GM18511 (cell line): ENCODE measurements at regions not wholly inside any gene's neighbourhood (a gene's known extent, or its start where the extent isn't known, plus 50 kb on each side); places are given as distances from the start of the nearest gene placed in this dataset.

Experiments used
- ATAC-seq: cut with Tn5 transposase; IDR thresholded peaks from one replicate; pipeline ENCODE4 v1.9.1; 2021; ENCODE audit warnings: mild to moderate bottlenecking, moderate library complexity; ENCODE audit not compliant: unreplicated experiment

GRCh38 chr13:76153239-76153638, 517.1 kb downstream of the LMO7 start:
- ATAC-seq: no peak

- no peak for ATAC-seq
Measured at GRCh38 chr13:76148926-76149325, 512.8 kb downstream of the LMO7 start.

- ATAC-seq: no peak
Measured at GRCh38 chr13:76148374-76148773, 512.2 kb downstream of the LMO7 start.

- ATAC-seq: no peak
Measured at GRCh38 chr13:76132532-76132931, 496.4 kb downstream of the LMO7 start.

- no peak for ATAC-seq
Measured at GRCh38 chr13:76131551-76131950, 495.4 kb downstream of the LMO7 start.

- no peak for ATAC-seq
Measured at GRCh38 chr13:76129305-76130000, 493.3 kb downstream of the LMO7 start.

GRCh38 chr13:76127922-76128321, 491.8 kb downstream of the LMO7 start:
- no peak for ATAC-seq

- ATAC-seq: no peak
Measured at GRCh38 chr13:76123548-76123947, 487.4 kb downstream of the LMO7 start.

GRCh38 chr13:76116751-76117360, 480.7 kb downstream of the LMO7 start:
- no peak for ATAC-seq

GRCh38 chr13:76106763-76107162, 470.6 kb downstream of the LMO7 start:
- ATAC-seq: no peak

- no peak for ATAC-seq
Measured at GRCh38 chr13:76094645-76095044, 458.5 kb downstream of the LMO7 start.

GRCh38 chr13:76091076-76091475, 454.9 kb downstream of the LMO7 start:
- no peak for ATAC-seq

GRCh38 chr13:76086729-76087128, 450.6 kb downstream of the LMO7 start:
- no peak for ATAC-seq

- no peak for ATAC-seq
Measured at GRCh38 chr13:76067850-76068249, 431.7 kb downstream of the LMO7 start.

- ATAC-seq: no peak
Measured at GRCh38 chr13:76053181-76053580, 417.1 kb downstream of the LMO7 start.

GRCh38 chr13:76049376-76049746, 413.2 kb downstream of the LMO7 start:
- ATAC-seq: no peak

GRCh38 chr13:76048675-76049375, 412.7 kb downstream of the LMO7 start:
- ATAC-seq: no peak

GRCh38 chr13:76048131-76048530, 412.0 kb downstream of the LMO7 start:
- no peak for ATAC-seq

- ATAC-seq: no peak
Measured at GRCh38 chr13:76043874-76044273, 407.7 kb downstream of the LMO7 start.

- ATAC-seq: no peak
Measured at GRCh38 chr13:76038920-76039716, 403.0 kb downstream of the LMO7 start.

GRCh38 chr13:76036176-76036575, 400.0 kb downstream of the LMO7 start:
- ATAC-seq: no peak
